Midbrain (tissue), 1 donor: ENCODE measurements at regions not wholly inside any gene's neighbourhood (a gene's known extent, or its start where the extent isn't known, plus 50 kb on each side); places are given as distances from the start of the nearest gene placed in this dataset.
"Not testable (repeated sequence)": the region's sequence is repeated elsewhere in the genome, so short reads cannot be mapped to it uniquely, and the experiment has no call there.

Experiments
- DNase-seq: peaks from one replicate; lab custom pipeline; 2025; lab: John Stamatoyannopoulos, UW

DNA sequence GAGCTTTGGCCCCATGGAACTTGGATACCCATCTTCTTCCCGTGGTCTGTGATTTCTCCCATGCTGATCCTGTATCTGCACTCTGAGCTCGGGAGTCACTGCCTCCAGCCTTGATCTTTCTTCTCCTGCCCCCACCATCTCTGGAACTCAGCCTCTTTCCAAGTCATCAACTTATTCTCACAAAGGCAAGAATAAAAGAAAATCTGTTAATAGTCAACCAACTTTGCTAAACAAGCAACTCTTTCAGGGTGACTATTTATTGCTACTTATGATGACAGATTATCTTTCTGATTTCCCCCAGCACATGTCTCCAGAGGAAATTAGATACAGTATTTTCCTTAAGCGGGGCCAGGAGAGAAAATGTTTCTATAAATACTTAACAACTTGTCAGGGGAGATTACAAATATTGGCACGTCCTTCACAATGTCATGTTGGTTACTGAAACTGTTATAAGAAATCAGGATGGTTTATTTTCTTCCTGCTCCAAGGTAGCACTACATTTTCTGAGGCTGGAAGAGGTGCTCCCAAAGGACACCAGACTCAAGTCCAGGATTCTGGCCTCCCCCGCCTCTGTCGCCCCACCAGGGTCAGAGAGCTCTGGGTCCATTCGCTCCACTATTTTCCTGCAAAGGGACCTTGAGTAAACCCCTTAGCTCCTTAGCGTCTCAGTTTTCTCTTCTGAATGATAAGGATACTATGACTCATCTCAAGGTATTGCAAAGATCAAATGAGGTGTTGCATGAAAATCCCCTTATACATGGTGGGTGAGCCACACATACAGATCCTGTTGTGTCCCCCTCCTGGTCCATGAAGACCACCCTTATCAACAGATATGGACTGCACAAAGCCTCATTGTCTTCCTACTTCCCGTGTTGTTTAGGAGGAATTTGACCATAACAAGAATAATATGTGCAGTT lies 205.2 kb upstream of the WSCD1 start:
- no peak for DNase-seq

DNA sequence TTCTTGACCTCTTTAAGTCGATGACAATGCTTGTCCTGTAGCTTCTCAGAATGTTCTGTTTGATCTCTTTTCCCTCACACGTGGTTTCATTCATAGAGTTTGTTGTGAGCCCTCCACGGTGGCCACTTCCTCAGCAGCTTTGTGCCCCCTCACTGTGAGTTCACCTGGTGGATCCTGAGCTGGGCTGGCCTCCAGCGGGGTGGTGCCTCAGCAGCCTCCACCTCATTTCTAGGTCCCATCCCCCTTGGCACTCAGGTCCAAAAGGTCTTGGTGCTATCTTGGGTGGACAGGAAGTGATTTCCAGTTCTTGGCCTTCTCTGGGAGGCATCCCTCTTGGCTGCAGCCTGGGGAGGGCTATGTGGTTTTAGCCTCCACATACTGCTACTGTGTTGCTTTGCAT lies 203.2 kb upstream of the WSCD1 start:
- DNase-seq: no peak

GRCh38 chr17:5869041-5869745 lies 201.0 kb upstream of the WSCD1 start:
- no peak for DNase-seq

DNA sequence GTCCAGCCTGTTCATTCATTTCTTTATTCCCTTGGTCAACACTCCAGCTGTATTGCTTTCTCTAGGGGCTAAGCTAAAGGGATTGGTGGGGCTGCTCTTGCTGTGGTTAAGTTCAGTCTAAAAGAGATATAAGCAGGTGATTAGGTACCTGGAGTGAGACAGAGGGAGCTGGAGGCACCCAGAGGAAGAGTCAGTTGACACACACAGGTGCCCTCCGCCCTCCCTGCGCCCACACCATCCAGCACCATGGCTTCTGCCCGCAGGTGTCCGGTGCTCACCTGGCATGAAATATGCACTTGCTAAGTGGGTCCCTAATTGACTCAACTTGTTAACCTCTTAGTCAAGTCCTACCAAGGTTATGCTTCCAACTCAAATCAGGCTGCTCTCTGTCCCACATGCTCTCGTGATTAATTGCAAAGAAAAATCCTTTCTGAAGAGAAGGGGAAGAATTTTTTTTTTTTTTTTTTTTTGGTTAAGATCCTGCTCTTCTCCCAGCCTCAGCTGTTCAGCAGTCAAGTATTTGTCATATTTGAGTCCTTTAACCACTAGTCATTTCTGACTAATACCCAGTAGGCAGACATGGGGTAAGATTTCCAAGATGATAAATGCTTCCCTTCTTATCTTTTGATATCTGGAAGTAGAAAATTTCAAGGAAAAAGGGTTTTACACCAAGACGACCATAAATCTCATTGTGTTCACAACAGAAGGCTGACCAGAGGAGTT lies 199.8 kb upstream of the WSCD1 start:
- DNase-seq: no peak

GRCh38 chr17:5871666-5872065 lies 198.5 kb upstream of the WSCD1 start:
- DNase-seq: no peak

DNA sequence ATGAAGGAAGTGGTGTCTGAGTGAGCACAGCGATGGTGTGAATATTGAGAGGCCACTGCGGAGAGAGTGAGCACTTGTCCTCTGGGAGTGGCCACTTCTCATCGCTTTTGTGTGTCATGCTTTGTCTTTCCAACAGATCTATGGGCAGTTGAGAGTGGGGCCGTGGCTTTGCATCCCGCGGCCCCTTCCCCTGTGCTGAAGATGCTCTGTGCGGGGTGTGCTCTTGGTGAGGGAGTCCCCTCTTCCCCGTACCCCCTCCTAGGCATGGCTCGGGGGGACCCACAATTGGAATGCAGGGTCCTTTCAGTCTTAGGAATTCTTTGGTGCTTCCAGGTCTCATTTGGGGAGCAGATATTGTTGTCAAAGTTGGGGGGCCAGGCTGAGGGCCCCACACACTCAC lies 197.3 kb upstream of the WSCD1 start:
- no peak for DNase-seq

- DNase-seq: no peak
These were observed 196.4 kb upstream of the WSCD1 start for GRCh38 chr17:5873781-5874180.

GRCh38 chr17:5874486-5874885 lies 195.7 kb upstream of the WSCD1 start:
- DNase-seq: peak; percentile 42

DNA sequence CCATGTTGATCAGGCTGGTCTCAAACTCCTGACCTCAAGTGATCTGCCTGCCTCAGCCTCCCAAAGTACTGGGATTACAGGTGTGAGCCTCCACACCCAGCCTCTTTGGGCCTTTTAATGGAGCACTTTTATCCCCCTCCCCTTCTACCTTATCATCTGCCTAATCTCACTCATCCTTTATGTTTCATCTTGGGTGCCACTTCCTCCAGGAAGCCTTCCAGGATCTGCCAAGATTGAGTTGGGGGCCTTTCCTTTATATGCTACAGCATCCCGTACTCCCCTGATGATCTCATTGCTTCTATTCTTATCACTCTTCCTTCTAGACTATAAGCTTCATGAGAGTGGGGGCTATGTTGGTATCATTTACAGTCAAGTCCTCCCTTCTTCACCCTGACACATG lies 192.8 kb upstream of the WSCD1 start:
- DNase-seq: no peak

DNA sequence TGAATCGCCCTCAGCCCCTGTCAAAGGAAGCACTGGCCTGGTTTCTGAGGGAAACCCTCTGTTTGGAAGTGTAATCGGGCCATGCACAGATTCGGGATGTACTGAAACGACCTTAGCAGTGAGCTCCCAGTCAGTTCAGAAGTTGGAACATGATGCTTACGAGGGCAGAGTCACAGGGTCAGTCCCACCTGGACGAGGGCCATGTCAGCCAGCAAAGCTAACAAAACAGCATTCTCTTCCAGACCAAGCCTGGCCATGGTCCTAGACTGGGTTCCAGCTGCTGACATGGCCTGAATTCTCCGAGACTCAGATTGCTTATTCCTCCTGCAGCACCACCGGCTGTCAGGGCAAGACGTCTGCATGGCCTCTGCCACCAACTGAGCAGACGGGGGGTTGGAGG lies 192.2 kb upstream of the WSCD1 start:
- peak; percentile 91 for DNase-seq

GRCh38 chr17:5881849-5882248 lies 188.3 kb upstream of the WSCD1 start:
- DNase-seq: no peak

DNA sequence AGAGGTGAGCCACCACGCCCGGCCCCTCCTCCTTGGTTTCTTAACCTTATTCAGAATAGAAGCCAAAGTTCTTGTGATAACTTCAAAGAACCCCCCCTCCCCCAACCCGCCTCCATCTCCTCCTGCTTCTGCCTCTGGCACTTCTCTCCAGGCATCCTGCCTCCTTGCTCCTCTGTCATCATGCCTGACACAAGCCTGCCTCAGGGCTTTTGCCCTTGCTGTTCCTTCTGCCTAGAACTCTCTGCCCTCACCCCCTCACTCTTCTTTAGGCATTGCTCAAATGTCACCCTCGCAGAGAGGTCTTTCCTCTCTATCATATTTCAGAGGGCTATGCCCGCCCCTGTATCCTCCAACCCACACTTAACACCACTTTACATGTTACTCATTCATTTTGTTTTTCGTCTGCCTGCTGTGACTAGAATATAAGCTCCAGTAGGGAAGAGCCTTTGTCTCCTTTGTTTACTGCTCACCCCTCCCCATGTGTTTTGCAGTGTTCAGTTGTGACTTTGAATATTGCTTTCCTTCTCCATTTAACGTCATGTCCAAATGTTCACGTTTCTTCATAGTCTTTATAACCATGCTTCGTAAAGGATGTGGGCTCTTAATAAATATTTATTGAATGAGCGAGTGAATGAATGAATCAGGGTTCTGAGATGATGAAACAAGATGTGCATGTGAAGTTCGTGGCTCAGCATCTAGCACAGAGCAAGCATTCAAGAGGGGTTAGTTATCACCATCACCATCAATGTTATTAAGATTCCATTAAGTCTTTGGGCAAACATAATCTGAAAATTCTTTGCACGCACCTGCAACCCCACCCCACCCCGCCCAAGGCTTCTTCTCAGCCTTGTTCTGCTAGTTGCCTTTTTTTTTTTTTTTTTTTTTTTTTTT lies 186.2 kb upstream of the WSCD1 start:
- no peak for DNase-seq

- no peak for DNase-seq
These were observed 184.8 kb upstream of the WSCD1 start for GRCh38 chr17:5885336-5885735.

GRCh38 chr17:5888811-5889210 lies 181.4 kb upstream of the WSCD1 start:
- DNase-seq: no peak

GRCh38 chr17:5892921-5893675 lies 177.1 kb upstream of the WSCD1 start:
- peak; percentile 60 for DNase-seq

- DNase-seq: no peak
These were observed 176.4 kb upstream of the WSCD1 start for GRCh38 chr17:5893741-5894140.

- DNase-seq: no peak
These were observed 174.9 kb upstream of the WSCD1 start for GRCh38 chr17:5895276-5895675.

GRCh38 chr17:5896215-5896614 lies 174.0 kb upstream of the WSCD1 start:
- DNase-seq: no peak

DNA sequence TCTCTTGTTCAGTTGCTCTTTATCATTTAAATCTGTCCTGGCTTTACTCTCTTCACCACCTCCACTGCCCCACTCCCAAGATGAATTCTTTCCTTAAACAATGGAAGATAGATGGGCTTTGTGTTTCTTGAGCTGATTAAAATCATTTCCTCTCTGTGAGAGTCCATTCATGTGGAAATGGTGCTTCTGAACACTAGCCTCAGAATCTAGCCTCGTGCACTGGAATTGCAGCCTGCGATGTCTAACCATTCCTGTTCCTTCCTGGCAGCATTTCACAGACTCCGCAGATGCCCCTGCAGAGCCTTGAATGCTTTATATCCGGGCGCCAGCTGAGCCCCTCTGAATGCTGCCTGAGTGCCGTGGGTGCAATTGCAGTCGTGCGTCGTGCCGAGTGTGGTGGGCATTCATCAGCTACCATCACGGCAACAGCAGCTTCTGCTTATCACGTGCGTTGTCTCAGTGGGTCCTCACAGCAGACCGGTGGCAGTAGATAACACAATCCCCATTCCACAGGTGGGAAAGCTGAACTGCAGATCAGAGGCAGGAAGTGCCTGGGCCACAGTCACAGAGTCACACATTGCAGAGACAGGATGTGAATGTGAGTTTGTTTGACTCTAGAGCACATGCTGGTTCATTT lies 172.8 kb upstream of the WSCD1 start:
- no peak for DNase-seq

- DNase-seq: not testable (repeated sequence)
These were observed 172.2 kb upstream of the WSCD1 start for GRCh38 chr17:5897981-5898380.
